Fibroblast of lung (primary cell): ENCODE measurements at regions not wholly inside any gene's neighbourhood (a gene's known extent, or its start where the extent isn't known, plus 50 kb on each side); places are given as distances from the start of the nearest gene placed in this dataset.

Experiments used
- CTCF ChIP-seq, 2 donors: IDR thresholded peaks in 1 of 2; conservative IDR thresholded peaks in 1 of 2; 1 replicate in 1 of 2; 2 replicates in 1 of 2; pipeline ENCODE4 v1.5.1; 2011 to 2012; ENCODE audit warnings: low read length in 2 of 2, control low read depth in 1 of 2, inconsistent platforms in 1 of 2, low read depth in 1 of 2, mild to moderate bottlenecking in 1 of 2
- EZH2 ChIP-seq: IDR thresholded peaks from 2 replicates; pipeline ENCODE4 v1.5.1; 2012; ENCODE audit warnings: low read length, control low read depth, mild to moderate bottlenecking; ENCODE audit errors: missing control alignments

DNA sequence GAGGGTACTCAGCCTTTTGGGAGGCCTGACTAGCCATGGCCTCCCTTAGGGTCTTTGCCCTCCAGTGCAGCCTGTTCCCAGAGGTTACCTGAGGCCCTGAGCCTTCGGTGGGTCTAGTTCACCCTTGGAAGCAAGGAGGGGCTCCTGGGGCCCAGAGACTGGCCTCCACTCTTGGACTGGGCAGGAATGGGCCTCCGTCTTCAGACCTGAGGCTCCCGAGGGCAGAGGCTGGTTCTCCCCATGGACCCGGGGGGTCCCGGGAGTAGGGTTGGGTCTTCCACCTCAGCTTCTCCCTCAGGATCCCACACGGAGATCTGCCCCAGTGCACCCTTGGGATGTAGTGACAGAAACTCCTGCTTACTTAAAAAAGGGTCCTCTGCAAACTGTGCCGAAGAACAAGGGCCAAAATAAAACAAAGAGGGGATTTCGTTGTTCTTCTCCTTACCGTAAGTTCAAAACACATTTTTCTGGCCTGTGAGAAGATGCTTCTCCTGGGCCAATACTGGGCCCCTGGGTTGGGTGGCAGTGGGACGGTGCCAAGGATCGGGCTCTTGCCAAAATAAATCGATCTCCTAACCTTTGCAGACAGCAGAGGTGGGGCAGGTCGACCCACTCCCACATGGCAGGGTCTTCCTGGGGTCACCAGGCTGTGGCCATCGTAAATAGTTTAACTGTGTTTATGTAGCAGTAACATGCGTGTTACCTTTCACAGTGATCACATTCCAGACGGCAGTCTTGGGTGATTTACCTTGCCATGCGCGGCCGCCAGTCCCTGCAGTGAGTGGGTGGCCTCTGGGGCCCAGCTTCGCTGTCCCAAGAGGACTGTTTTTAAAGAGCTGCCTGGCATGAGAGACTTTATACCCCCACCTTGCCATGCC, 151.8 kb downstream of the VEGFA start:
- TF ChIP-seq CTCF (conservative IDR thresholded peaks at IDR 0.05 in 1 of 2, IDR thresholded peaks at IDR 0.05 in 1 of 2; ENCODE audit: low read depth in 1 of 2, low read length in 2 of 2) = no peak
- no peak for TF ChIP-seq EZH2
